Effector CD4-positive, alpha-beta T cell (primary cell): ENCODE measurements at regions not wholly inside any gene's neighbourhood (a gene's known extent, or its start where the extent isn't known, plus 50 kb on each side); places are given as distances from the start of the nearest gene placed in this dataset.
"Not testable (repeated sequence)": the region's sequence is repeated elsewhere in the genome, so short reads cannot be mapped to it uniquely, and the experiment has no call there.

Source experiments
- DNase-seq: peaks from one replicate; pipeline ENCODE4 v3.0.0-alpha.2; 2020

DNA sequence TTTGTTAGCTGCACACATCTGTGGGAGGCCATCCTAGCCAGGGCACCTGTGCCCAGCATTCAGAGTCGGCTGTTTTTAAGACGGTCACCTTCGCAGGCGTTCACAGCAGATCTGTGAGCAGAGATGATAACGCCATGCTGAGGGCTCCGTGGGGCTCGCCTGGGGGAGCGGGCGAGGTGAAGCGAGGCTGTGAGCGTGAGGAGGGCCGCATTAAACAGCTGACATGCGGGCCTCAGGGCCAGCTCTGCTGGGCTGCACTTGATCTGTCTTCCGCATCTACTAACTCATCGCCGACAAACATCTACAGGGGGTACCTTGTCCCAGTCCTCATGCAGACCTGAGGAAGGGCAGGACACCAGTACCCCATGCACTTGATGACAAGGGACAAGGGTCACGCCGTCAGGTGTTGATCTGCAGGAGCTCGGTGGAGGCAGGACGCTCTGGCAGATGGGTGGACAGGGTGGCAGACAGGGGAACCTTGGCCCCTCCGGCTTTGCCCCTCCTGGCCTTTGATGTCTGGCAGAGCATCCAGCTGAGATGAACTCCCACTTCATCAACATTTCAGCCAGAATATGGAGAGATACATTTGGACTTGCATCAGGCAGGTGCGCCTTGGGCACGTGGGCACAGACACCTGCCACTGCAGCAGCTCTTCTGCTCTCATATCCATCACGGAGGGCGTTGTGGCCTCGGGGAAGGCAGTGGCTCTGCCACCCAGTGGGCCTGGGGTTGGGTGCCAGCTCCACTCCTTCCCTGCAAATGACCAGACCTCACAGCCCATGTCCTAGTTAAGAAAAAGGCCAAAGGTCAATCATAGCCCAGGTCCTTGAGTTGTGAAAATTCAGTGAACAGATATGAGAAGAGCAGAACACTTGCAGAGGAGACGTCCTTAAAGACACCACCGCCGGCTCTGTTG lies 822.9 kb downstream of the BRD1 start:
- DNase-seq: no peak

DNA sequence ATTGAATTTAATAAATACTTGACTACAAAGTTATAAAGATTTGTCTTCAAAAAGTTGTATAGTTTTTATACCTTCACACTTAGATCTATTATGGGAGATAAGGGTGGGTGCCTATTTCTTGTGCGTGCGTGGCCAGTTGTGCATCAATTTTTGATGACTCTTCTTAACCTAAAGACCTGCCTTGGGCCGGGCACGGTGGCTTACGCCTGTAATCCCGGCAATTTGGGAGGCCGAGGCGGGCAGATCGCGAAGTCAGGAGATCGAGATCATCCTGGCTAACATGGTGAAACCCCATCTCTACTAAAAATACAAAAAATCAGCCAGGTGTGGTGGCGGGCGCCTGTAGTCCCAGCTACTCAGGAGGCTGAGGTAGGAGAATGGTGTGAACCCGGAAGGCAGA lies 830.1 kb downstream of the BRD1 start:
- not testable (repeated sequence) for DNase-seq

DNA sequence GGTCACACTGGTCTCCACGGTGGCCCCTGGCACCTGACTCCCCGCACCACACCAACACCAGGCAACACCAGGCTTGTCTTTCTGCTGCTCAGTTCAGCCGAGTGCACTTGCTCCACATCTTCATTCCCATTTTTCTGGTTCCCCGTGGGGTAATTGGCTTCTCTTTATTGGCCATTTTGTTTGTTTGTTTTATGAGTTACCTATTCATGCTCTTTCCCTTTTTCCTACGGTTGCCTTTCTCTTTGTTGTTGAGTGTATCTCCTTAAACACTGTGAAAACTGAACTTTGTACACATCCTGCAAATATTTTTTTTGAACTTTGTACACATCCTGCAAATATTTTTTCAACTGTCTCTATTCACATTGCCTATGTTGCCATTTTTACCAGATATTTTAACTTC lies 834.0 kb downstream of the BRD1 start:
- no peak for DNase-seq

DNA sequence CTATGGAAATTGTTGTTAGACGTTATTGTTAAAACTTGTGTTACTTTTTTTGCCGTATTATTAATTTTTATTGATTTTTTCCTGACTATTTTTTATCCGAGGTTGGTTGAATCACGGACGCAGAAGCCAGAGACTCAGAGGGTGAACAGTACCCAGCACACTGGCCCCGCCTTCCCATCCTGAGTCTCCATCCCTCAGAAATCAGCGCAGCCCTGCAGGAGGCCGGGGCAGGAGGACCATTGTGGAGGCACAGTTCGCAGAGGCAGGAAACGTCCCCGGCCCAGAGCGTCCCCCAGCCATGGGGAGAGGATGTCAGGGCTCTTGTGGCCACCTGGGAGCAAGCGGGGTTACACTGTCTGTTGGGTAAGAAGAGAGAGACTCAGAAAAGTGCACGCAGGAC lies 843.0 kb downstream of the BRD1 start:
- DNase-seq: no peak

DNA sequence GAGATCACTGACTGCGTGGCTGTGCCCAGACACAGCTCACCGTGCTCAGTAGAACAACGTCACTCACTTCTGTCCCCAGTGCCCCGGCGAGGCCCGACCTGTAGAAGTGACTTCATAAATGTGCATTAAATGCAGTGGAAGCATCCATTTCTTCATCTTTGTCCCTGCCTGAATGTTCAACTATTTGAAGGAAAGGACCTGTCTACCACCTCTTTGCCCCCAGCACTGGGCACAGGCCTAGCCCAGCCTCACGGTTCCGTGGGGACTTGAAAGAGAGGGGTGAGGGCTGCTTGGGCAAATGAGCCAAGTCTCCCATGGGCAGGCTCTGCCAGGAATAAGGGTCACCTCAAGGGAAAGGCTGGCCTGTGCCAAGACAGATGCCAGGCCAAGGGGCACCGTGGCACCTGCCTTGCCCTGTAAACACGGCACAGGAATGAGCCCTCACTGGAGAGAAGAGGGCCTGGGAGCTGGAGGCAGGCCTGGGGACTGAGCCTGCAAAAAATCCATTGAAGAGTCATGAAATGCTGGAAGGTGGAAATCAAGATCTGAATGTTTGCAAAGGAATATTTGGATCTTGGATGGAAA lies 845.3 kb downstream of the BRD1 start:
- no peak for DNase-seq

DNA sequence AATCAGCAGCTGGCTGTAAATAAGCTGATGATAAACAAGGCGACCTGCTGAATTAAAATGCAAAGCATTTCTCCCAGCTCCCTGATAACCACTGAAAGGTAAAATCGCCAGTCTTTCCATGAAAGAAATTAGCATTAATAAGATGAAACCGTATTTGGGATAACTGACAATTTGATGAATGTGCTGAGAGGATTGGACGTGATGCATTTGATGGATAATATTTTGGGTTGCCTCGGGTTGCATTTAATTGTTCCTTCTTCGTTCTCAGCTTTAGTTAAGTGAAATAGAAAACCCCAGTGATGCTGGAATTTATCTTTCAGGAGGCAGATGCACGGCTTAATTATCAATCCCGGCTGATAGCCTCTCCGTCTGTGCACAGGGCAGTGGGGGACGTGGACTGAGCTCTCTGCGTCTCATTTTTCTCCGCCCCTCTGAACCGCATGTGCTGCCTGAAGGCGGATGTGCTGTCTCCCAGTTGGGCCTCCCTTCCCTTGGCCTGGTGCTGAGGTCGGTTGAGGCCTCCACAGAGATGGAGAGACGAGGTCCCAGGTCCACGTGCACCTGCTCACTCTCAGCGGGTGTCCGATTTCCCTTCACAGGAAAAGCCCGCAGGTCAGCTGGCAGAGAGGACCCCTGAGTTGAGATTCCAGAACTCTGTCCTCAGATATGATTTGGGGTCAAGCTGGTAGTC lies 846.2 kb downstream of the BRD1 start:
- DNase-seq: no peak

DNA sequence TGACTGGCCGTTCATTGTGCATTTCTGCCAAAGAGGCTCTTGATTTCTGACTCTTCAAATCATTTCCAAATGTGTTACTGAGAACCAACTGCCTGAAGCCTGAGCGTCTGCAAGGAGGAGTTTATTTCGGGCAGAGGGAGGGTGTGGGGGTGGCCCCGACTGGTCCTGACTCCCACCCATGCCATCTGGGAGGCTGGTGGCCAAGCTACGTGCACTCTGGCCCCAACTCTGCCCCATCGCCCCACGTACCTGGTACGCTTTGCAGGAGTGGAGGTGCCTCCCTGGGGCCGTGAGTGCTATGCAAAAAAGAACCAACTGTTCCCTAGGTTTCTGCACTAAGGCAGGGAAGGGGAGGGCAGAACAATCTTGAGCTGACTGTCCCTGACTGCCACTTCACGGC lies 846.8 kb downstream of the BRD1 start:
- DNase-seq: no peak

DNA sequence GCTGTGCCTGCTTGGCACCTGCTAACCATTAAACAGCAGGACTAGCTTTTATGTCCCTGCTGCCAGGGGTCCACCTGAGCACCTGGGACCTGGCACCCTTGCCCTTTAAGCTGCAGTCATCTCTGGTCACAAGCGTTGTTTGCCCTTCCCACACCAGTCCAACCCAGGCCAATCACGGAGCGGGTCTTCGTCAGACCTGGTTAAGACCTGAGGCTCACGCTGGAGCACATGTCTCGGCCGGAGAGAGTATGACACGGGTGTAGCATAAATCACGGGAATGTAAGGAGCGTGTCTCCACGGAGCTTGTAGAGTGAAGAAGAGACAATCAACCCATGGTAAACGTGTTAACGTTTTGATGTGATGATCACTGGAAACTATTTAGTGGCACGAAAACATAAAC lies 847.3 kb downstream of the BRD1 start:
- no peak for DNase-seq

DNA sequence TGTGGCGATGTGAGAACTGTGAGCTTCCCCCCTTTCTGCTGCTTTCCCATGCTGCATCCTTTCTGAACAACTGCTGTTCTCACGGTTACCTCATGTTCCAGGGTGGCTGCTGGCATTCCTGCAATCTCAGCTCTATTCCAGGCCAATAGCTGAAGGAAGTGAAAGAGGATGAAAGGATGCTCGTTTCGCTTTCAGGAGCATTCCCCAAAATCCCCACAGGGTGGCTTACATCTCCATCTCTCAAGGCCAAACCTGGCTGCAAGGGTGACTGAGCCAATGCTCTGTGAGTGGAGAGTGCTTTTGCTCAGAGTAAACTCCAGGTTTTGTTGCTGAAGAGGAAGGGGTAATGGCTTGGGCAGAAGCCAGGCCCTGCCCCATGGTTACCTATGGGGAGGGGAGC lies 848.2 kb downstream of the BRD1 start:
- DNase-seq: no peak

DNA sequence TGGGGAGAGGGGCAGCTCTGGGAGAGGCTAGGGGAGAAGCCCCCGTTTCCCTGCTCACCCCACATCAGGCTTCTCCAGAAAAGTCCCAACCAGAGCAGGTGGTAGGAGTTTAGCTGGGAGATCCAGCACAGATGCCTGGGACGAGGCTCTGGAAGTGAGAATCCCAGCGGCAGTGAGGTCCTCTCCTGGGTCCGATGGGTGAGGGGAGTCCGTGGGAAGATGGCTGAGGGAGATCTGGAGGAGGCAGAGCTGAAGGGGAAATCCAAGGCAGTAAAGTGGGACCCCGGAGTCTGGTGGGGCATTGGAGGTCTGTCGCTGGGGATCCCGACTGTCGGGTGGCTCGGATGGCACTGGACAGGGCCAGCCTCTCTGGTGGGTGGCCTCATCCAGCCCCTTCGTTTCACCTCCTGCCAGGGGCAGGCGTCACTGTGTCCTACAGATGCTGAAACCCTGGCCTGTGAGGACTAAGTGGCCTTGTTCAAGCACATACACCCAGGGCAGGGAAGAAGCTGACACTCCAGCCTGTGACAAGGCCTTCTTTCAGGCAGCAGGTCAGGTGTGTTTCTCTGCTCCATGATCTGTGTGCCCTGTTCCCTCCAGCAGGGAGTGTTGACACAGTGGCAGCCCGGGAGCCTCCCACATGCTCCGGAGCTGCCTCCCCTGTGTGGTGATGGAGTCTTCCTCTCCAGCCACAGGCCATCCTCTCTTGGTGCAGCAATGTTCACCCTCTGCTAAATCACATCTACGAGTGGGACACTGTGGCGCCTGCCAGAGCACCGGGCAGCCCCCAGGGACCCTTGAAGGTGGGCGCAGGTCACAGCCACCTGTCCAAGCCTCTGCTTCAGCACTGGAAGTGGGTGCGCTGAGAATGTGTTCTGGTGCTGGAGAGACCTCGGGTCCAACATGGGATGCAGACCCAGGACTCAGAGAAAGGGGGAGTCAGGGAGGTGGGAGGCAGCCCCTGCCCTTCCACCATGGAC lies 850.8 kb downstream of the BRD1 start:
- DNase-seq: no peak

DNA sequence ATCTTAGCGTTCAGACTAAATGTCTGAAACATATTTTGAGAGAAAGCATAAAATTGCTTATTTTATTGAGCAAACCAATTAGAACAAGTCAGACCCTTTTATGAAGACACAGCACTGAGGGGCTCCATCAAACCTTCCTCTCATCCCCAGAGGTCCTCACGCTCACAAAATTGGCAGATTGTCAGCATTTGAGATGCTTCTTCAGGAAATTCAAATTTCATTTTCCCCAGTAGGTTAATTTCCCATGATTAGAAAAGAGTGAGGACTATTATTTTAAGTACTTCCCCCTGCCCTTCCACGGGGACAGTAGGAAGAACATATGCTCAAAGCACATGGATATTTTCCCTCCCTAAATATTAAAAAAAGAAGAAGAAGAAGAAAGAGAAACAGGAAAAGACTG lies 851.8 kb downstream of the BRD1 start:
- no peak for DNase-seq

DNA sequence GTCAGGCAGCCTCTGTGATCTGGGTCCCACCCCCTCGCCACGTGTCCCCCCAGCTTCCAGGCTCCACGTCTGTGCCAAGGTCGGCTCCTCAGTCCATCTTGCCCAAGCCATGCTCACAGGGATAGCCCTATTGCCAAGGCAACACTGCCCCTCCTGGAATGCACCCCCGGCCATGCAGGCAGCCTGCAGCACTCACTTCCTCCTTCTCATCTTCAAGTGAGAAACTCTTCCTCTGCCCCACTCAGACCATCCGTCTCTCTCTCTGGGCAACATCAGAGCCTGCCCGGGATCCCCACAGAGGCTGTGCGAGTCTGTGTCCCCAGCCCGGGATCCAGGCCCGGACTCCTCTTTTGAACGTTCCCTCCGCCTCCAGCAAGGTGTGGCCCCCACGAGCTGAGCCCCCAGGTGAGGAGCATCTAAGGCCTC lies 852.3 kb downstream of the BRD1 start:
- DNase-seq: no peak

DNA sequence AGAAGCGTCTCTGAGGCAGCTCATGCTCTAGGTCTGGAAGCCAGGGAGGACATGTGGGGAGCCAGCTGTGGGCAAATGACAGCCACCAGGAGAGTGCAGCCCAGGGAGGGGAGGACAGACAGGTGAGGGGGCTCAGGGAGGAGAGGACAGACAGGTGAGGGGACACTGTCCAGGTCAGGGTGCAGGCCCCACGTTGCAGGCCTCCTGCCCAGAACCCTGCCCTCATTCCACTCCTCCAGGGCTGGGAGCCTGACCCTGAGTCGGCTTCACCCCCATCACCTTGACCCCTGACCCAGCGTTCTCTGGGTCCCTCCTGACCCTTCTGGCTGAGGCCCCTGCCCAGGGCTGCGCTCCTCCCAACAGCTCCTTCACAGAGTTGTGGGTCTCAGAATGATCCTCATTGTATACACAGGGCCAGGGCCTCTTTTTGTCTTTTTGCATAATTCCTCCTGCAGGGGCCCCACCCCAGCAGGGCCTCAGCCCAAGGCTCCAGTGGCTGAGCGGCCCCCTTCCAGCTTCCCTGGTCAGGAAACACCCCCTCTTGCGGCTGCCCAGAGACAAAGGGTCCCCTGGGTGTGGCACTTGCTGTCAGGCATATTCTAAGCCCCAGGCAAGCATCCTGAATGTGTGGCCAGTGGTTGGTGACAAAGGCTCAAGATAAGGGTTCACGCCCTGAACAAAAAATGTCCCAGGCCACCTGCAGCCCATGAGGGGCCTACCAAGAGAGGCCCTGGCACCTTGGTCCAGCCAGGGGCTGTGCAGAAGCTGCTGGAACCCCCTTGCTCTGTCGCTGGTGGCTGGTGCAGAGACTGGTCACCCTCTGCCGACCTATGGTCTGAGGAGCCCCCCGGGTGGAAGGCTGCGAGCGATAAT lies 853.0 kb downstream of the BRD1 start:
- DNase-seq: no peak

DNA sequence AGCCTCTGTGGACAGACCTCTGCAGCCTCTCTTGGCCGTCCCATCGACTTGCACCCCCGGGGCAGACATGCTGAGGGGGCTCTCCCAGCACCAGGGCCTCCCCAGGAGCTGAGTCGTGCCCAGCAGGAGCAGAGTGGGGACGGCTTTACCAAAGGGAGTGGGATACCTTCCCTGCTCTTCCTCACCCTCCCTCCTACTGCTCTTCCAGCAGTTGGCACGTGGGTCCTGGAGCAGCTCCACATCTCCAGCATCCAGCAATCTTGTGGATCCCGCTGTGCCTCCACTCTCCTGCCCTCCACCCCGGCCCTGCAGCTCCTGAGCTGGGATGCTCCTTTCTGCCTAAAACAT lies 854.0 kb downstream of the BRD1 start:
- DNase-seq: no peak

DNA sequence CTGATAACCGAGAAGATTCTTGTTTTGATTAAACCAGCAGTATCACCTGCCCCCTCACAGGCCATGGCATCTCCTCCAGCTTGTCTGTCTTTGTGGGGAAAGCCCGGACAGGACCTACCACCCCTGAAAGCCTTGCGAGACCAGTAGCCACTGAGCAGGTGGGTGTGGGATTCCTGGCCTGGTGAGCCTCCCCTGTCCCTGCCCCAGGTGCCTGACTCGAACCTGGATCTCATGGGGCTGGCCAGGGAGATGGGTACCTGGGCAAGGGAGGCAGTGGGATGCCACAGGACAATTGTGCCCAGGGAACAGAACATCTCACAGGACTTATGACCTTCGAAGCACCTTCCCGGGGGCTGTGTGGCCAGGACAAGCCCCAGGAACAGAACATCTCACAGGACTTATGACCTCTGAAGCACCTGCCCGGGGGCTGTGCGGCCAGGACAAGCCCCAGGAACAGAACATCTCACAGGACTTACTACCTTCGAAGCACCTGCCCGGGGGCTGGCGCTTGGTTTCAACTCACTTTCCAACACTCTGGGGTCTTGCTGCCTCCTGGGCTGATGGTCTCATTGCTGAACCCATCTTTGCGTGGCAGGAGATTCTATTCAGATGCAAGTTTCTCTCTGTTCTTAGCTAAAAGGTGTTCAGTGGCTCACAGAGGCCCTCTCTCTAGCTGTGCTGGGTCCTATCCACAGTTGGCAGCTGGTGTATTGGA lies 854.5 kb downstream of the BRD1 start:
- no peak for DNase-seq

DNA sequence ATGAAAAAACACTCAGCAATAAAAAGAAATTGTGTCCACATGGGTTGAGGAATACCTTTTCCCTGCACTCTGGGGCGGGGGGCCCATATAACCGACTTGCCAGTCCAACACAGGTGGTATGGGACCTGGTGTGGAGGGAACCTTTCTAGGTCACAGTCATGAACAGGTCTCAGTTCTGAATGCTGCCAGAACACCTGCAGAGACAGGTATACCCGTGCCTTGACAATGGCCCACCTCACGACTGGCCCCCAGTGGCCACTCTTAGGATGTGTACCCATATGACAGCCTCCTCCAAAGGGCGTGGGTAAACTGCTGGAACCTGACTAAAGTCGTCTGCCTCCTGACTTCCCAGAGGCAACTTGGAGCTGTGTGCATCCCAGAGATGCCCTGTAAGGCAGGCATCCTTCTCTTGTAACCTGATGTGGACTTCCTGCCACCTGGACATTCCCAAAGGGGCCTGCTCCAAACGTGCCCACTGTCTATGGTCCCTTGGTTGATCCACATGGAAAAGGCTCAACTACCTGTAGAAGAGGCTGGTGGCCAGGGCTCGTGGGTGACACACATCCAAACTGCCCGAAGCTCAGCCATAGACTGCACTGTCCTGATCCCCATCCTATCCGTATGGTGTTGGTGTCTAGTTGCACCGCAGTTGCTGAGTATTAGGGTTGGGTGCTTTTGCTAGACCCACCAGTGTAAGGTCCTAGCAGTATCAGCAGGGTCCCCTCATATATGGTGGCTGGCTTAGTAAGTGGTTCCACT lies 859.3 kb downstream of the BRD1 start:
- DNase-seq: no peak

DNA sequence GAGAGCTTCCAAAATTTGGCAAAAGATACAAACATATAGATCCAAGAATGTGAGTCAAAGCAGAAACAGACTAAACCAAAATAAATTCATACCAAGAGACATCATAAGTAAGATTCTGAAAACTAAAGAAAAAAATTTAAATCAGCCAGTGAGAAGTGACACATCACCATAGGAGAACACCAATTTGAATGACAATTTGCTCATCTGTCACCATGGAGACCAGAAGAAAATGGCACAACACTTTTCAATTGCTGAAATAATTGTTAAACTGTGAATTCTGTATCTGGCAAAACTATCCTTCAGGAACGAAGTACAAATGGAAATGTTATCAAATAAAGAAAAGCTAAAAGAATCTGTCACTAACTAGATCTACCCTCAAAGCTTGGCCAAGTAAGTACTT lies 864.3 kb downstream of the BRD1 start:
- no peak for DNase-seq

DNA sequence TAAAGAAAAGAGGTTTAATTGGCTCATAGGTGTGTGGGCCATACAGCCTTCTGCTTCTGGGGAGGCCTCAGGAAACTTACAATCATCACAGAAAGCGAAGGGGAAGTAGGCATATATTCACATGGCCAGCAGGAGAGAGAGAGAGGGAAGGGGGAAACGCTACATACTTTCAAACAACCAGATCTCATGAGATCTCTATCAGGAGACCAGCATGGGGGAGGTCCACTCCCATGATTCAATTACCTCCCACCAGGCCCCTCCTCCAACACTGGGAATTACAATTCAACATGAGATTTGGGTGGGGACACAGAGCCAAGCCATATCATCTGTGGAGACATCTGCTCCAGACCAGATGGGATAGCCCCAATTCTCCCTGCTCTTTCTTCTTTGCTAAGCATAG lies 866.0 kb downstream of the BRD1 start:
- DNase-seq: no peak

DNA sequence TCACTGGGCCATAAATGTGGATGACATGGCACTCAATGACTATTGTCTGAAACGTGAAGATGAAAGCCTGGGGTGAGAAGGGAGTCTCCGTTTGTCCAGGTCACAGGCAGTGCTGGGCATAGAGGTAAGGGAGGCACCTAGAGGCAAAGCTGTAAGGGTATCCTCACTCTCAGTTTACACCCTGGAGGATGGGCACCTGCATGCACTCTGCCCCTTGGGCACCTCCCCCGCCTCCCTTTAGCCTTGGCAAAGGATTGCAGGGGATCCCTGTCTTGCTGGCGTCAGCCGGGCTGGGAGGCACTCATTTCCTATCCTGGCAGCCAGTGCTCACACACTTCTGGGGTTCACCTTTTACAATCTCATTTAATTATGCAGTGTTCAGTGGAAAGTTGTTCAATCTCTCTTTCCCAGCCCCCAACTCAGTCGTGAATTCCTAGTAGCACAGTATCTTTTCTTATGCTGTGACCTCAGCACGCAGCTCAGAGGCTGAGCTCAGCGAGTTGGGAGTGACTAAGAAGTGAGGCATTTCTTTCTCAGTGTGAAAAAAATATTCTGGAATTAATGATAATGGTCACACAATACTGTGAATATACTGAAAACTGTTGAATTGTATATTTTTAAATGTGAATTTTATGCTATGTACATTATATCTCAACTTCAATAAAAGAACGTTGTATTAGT lies 866.6 kb downstream of the BRD1 start:
- DNase-seq: no peak

DNA sequence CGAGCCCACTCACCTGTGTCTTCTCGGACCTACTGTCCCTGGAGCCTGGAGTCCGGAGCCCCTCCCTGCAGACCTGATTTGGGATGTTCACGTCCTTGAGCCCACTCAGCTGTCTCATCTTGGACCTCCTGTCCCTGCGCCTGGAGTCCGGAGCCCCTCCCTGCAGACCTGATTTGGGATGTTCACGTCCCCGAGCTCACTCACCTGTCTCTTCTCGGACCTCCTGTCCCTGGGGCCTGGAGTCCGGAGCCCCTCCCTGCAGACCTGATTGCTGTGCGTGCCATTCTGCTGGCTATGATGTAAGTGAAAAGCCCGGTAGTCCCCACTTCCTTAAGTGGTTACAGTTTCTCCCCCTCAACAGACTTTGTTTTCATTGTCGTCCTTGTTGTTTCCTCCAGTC lies 867.1 kb downstream of the BRD1 start:
- no peak for DNase-seq
